Left lobe of liver (tissue), 2 donors: ENCODE measurements at regions not wholly inside any gene's neighbourhood (a gene's known extent, or its start where the extent isn't known, plus 50 kb on each side); places are given as distances from the start of the nearest gene placed in this dataset.

Experiments
- ATAC-seq: fragments of 200-7000 bp; cut with Tn5 transposase; one replicate; pipeline ENCODE4 v1.9.1; 2020; ENCODE audit warnings: mild to moderate bottlenecking, moderate library complexity
- DNase-seq: peaks from one replicate; pipeline ENCODE4 v3.0.0-alpha.2; 2020; ENCODE audit warnings: low spot score
- donor health status: DM: no; HTN: no; CAD: no; lungs with moderate emphysema.
- donor health status: DM: no; HTN: yes; CAD: no.

GRCh38 chr12:103178366-103179080 is 221.0 kb downstream of the ASCL1 start:
- ATAC-seq = no peak
- no peak for DNase-seq

GRCh38 chr12:103181366-103182152 is 224.1 kb downstream of the ASCL1 start:
- DNase-seq = no peak
- peak; percentile 47 for ATAC-seq

- ATAC-seq = peak; percentile 74
- no peak for DNase-seq
Observed at GRCh38 chr12:103182299-103182698, 224.8 kb downstream of the ASCL1 start.

DNA sequence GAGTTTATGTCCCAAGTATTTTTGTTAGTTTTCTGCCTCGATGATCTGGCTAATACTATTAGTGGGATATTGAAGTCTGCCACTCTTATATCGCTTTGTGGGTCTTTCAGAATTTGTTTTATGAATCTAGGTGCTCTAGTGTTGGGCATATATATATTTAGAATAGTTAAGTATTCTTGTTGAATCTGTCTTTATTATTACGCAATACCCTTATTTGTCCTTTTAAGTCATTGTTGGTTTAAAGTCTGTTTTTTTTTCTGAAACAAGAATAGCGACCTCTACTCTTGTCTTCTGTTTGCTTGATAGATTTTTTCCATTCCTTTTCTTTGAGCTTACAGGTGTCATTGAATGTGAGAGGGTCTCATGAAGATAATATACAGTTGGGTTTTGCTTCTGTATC is 239.0 kb downstream of the ASCL1 start:
- DNase-seq (no peak), ATAC-seq (no peak)

GRCh38 chr12:103197725-103198388 is 240.4 kb downstream of the ASCL1 start:
- DNase-seq (no peak), ATAC-seq (no peak)

GRCh38 chr12:103198499-103198898 is 241.0 kb downstream of the ASCL1 start:
- DNase-seq = no peak
- no peak for ATAC-seq

DNA sequence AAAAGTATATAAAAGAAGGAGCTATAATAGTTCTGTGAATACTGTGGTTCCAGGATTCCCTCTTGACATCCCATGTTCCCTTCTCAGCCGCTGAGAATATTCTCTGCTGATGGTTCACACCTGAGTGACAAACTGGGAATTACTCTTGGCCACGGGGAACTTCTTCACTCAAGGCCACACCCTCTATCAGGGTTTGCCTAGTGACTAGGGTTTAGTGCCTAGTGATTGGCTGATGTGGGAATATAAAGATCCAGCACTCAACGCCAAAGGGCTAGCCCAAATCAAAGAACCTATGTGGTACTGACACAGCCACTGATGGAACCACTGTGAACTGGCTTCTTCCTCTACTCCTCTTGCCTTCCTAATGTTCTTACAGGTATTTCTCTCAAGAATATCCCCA is 248.4 kb downstream of the ASCL1 start:
- DNase-seq (no peak), ATAC-seq (no peak)

DNA sequence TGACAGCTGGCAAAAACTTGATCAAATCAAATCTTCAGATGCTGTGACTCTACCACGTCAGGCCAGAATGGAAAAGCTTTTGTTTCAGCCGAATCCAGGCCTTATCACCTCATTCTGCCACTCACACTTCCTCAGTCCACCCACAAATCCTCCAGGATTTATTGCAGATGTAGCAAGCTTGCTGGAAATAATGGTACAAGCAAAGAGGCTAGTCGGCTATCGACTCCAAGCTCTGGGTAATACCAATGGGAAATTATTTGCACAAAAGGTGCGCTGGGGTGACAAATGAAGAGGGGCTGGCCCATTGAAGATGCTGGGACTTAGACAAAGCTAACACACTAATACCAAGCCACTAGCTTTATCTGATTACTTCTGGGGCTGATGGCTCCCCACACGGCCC is 250.5 kb downstream of the ASCL1 start:
- DNase-seq = no peak
- no peak for ATAC-seq

DNA sequence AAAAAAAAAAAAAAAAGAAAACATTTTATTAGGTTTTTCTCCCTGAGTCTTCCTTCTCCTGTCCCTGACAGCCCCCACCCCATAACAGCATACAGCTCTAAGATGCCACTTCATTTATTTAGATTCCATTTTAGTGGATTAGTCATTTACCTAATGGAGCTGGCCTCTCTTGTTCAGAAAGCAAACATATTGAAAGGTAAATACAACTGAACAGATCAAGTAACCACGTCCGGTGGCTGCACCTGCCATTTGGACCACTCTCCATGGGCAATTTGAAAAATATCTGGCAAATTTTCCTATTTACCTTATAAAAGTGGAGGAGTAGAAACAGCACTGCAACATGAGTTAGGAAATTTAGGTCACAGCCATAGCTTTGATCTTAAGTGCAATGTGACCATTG is 254.6 kb downstream of the C12orf42 start:
- DNase-seq (no peak), ATAC-seq (no peak)

DNA sequence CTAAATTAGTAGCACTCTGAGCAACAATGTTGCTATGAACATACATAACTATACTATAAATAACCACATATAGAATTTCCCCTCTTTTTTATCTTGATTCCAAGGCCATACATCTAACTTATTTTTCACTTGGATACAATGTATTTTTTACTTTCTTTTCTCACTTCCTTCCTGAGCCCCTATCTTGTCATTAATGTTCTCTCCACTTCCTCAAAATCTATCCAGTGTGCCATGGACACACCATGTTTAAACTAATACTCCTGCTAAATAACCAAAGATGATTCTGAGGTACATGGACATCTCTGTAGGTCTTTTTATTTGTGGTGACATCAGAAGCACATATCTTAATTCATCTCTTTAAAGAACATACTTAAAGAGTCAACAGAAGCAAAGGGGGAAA is 251.2 kb downstream of the C12orf42 start:
- ATAC-seq = no peak
- no peak for DNase-seq

GRCh38 chr12:103247531-103247930 is 248.2 kb downstream of the C12orf42 start:
- no peak for ATAC-seq
- no peak for DNase-seq

DNA sequence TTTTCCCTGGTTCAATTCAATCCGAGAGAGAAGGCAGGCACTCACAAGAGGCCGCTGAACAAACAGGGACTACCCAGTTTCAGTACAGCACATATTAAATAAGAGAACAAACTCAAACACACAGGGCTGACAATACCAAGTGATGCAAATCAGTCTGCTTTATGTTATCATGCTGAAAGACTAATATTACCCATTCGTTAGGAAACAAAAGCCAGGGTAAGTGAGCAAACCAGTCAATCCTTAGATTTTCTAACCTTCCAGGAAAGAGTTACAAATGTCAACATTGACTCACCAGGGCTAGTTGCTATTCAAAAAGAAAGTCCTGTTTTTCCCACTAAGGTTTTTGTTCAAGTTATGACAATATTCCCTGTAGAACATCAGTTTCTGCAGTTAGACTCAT is 246.2 kb downstream of the C12orf42 start:
- no peak for ATAC-seq

GRCh38 chr12:103250487-103250886 is 245.3 kb downstream of the C12orf42 start:
- DNase-seq = no peak

More for the DNA sequence above, 246.2 kb downstream of the C12orf42 start:
- no peak for DNase-seq

More at GRCh38 chr12:103250487-103250886, 245.3 kb downstream of the C12orf42 start:
- no peak for ATAC-seq
